H54 (cell line): ENCODE measurements at regions not wholly inside any gene's neighbourhood (a gene's known extent, or its start where the extent isn't known, plus 50 kb on each side); places are given as distances from the start of the nearest gene placed in this dataset.

Experiments
- DNase-seq: peaks from one replicate; pipeline ENCODE4 v3.0.0; 2011; ENCODE audit warnings: low spot score, mixed read lengths; ENCODE audit not compliant: insufficient read length
- FAIRE-seq: peaks from 3 replicates; lab custom pipeline; 2011; peaks lifted over from hg19 to GRCh38; lab: Jason Lieb, UNC
- POLR2A ChIP-seq: IDR thresholded peaks from 2 replicates; pipeline ENCODE4 v1.6.1; 2011; ENCODE audit warnings: low read depth, mild to moderate bottlenecking, low read length

- FAIRE-seq (no peak), DNase-seq (no peak)
- TF ChIP-seq POLR2A, result no peak
These were observed 175.7 kb upstream of the SLC25A13 start for GRCh38 chr7:96497567-96497966.

GRCh38 chr7:96495751-96496216, 173.9 kb upstream of the SLC25A13 start:
- no peak for DNase-seq

GRCh38 chr7:96486681-96487080, 164.8 kb upstream of the SLC25A13 start:
- FAIRE-seq (no peak), DNase-seq (no peak)
- TF ChIP-seq POLR2A, result no peak

More at GRCh38 chr7:96495751-96496216, 173.9 kb upstream of the SLC25A13 start:
- no peak for TF ChIP-seq POLR2A
- FAIRE-seq, result no peak

GRCh38 chr7:96484845-96485244, 162.9 kb upstream of the SLC25A13 start:
- FAIRE-seq (no peak), DNase-seq (no peak)
- TF ChIP-seq POLR2A, result no peak

- TF ChIP-seq POLR2A, result no peak
- FAIRE-seq (no peak), DNase-seq (no peak)
These were observed 162.2 kb upstream of the SLC25A13 start for GRCh38 chr7:96484091-96484490.

GRCh38 chr7:96481796-96482195, 159.9 kb upstream of the SLC25A13 start:
- no peak for DNase-seq
- no peak for FAIRE-seq
- TF ChIP-seq POLR2A, result no peak

- no peak for DNase-seq
- TF ChIP-seq POLR2A, result no peak
- FAIRE-seq, result no peak
These were observed 157.2 kb upstream of the SLC25A13 start for GRCh38 chr7:96479015-96479645.

- TF ChIP-seq POLR2A, result no peak
- DNase-seq (no peak), FAIRE-seq (no peak)
These were observed 149.7 kb upstream of the SLC25A13 start for GRCh38 chr7:96471606-96472005.

- TF ChIP-seq POLR2A, result no peak
- FAIRE-seq, result no peak
- no peak for DNase-seq
These were observed 130.2 kb upstream of the SLC25A13 start for GRCh38 chr7:96452146-96452545.

GRCh38 chr7:96449094-96449493, 127.2 kb upstream of the SLC25A13 start:
- DNase-seq (no peak), FAIRE-seq (no peak)
- no peak for TF ChIP-seq POLR2A

- TF ChIP-seq POLR2A, result no peak
These were observed 125.3 kb upstream of the SLC25A13 start for GRCh38 chr7:96447109-96447645.

GRCh38 chr7:96441436-96442084, 119.7 kb upstream of the SLC25A13 start:
- no peak for FAIRE-seq
- no peak for TF ChIP-seq POLR2A
- no peak for DNase-seq

More at GRCh38 chr7:96447109-96447645, 125.3 kb upstream of the SLC25A13 start:
- FAIRE-seq, result no peak
- DNase-seq, result no peak

GRCh38 chr7:96440328-96440727, 118.4 kb upstream of the SLC25A13 start:
- TF ChIP-seq POLR2A, result no peak
- FAIRE-seq (no peak), DNase-seq (no peak)

GRCh38 chr7:96436880-96437279, 115.0 kb upstream of the SLC25A13 start:
- no peak for TF ChIP-seq POLR2A
- no peak for FAIRE-seq
- DNase-seq, result no peak
